ENCODE measurements at regions not wholly inside any gene's neighbourhood (a gene's known extent, or its start where the extent isn't known, plus 50 kb on each side); places are given as distances from the start of the nearest gene placed in this dataset.

DNA sequence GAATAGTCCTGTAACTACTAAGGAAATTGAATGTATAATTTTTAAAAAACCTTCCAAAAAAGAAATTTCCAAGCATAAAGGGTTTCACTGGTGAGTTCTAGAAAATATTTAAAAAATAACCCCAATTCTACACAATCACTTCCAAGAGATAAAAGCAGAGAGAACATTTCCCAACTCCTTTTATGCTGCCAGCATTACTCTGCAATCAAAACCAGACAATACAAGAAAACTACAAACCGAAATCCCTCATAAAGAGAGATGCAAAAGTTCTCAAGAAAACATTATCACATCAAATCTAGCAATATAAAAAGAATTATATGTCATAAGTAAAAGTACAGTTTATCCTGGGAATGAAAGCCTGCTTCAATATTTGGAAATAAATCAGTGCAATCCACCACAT, 84.8 kb downstream of the OAT start:
- no peak overlapping the region for H3K4me2 ChIP-seq (ENCODE audit: control insufficient read depth, insufficient read depth)
- BruUV-seq (replicated peaks): no TSS peak
- ATAC-seq: no peak

More for the DNA sequence above, 84.8 kb downstream of the OAT start:
- intact Hi-C loops (cut with micrococcal nuclease; ENCODE audit: unreplicated experiment) (no loop called here), in situ Hi-C loops (cut with MboI) (no loop called here)
- no peak overlapping the region for H3K27ac ChIP-seq (ENCODE audit: control insufficient read depth, insufficient read depth)
- FAIRE-seq (no peak), DNase-seq (ENCODE audit: low read depth, low spot score) (no peak)
- ChIA-PET CTCF (no interaction called here), POLR2A (no interaction called here), RAD21 (ENCODE audit: unreplicated experiment) (no interaction called here), SMC1A (ENCODE audit: uncharacterized antibody, unreplicated experiment) (no interaction called here)
- no peaks in the 10 kb centered on the region for H3K36me3 ChIP-seq (ENCODE audit: control insufficient read depth in 2 of 2, insufficient read depth in 2 of 2, low read length in 1 of 2)
- no peaks in the 10 kb centered on the region for H3K79me2 ChIP-seq (ENCODE audit: control insufficient read depth, insufficient read depth, low read length)
- no peak overlapping the region for H3K9ac ChIP-seq (ENCODE audit: control insufficient read depth, insufficient read depth, low read length)
- no peaks in the 10 kb centered on the region; the same call in 1 of the 3 replicates for H3K9me3 ChIP-seq (replicated peaks; ENCODE audit: control insufficient read depth, insufficient read depth, low read length)
- no peak overlapping the region for H3K4me3 ChIP-seq
- H3K4me1 ChIP-seq (ENCODE audit: control insufficient read depth, insufficient read depth, low read length): no peaks in the 10 kb centered on the region
- no peaks in the 10 kb centered on the region for H4K20me1 ChIP-seq (ENCODE audit: control insufficient read depth, insufficient read depth)
- no peak overlapping the region for H2AFZ ChIP-seq (ENCODE audit: control insufficient read depth, low read depth, low read length)
- H3K27me3 ChIP-seq (replicated peaks in 1 of 2; ENCODE audit: control insufficient read depth in 2 of 2, insufficient read depth in 2 of 2, low read length in 1 of 2): no peaks in the 10 kb centered on the region
- TF ChIP-seq CREM (IDR thresholded peaks at IDR 0.05; ENCODE audit: low read depth): no peak
- TF ChIP-seq SRF (IDR thresholded peaks at IDR 0.05; ENCODE audit: low read depth in 2 of 2, low read length in 2 of 2): no peak
- TF ChIP-seq NBN (IDR thresholded peaks at IDR 0.05): no peak
- TF ChIP-seq, protein P1, sequence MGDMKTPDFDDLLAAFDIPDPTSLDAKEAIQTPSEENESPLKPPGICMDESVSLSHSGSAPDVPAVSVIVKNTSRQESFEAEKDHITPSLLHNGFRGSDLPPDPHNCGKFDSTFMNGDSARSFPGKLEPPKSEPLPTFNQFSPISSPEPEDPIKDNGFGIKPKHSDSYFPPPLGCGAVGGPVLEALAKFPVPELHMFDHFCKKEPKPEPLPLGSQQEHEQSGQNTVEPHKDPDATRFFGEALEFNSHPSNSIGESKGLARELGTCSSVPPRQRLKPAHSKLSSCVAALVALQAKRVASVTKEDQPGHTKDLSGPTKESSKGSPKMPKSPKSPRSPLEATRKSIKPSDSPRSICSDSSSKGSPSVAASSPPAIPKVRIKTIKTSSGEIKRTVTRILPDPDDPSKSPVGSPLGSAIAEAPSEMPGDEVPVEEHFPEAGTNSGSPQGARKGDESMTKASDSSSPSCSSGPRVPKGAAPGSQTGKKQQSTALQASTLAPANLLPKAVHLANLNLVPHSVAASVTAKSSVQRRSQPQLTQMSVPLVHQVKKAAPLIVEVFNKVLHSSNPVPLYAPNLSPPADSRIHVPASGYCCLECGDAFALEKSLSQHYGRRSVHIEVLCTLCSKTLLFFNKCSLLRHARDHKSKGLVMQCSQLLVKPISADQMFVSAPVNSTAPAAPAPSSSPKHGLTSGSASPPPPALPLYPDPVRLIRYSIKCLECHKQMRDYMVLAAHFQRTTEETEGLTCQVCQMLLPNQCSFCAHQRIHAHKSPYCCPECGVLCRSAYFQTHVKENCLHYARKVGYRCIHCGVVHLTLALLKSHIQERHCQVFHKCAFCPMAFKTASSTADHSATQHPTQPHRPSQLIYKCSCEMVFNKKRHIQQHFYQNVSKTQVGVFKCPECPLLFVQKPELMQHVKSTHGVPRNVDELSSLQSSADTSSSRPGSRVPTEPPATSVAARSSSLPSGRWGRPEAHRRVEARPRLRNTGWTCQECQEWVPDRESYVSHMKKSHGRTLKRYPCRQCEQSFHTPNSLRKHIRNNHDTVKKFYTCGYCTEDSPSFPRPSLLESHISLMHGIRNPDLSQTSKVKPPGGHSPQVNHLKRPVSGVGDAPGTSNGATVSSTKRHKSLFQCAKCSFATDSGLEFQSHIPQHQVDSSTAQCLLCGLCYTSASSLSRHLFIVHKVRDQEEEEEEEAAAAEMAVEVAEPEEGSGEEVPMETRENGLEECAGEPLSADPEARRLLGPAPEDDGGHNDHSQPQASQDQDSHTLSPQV (IDR thresholded peaks at IDR 0.05): no peak
- TF ChIP-seq ATF7 (IDR thresholded peaks at IDR 0.05; ENCODE audit: low read depth): no peak
- TF ChIP-seq BHLHE40 (IDR thresholded peaks at IDR 0.05; ENCODE audit: borderline replicate concordance in 1 of 2, low read depth in 2 of 2, low read length in 1 of 2): no peak
- TF ChIP-seq SPI1 (IDR thresholded peaks at IDR 0.05; ENCODE audit: borderline replicate concordance, insufficient read depth, low read depth, low read length): no peak
- 0% methylated on average over 1 of the region's 1 CpG for WGBS (ENCODE audit: insufficient coverage, insufficient replicate concordance, low lambda C conversion rate, missing lambda C conversion rate)

Measured in GM12878 (cell line).